Tibial nerve (tissue), 4 donors: ENCODE measurements at regions not wholly inside any gene's neighbourhood (a gene's known extent, or its start where the extent isn't known, plus 50 kb on each side); places are given as distances from the start of the nearest gene placed in this dataset.

Experiments used
- CTCF ChIP-seq, 5 experiments: fragments of 200-600 bp in 3 of 5; fragments of 450-650 bp in 2 of 5; sonication (generic) in 3 of 5; IDR thresholded peaks; one replicate each; pipeline ENCODE4 v1.5.1; 2016 to 2019; ENCODE audit warnings: antibody characterized with exemption in 5 of 5, mild to moderate bottlenecking in 3 of 5, moderate library complexity in 2 of 5
- EP300 ChIP-seq, 2 donors: sonication (generic); formaldehyde crosslinking; IDR thresholded peaks; one replicate each; pipeline ENCODE4 v1.6.1; 2017; ENCODE audit warnings: antibody characterized with exemption in 2 of 2, mild to moderate bottlenecking in 1 of 2
- POLR2A ChIP-seq, 2 donors: fragments of 450-650 bp; IDR thresholded peaks; one replicate each; pipeline ENCODE4 v1.6.1; 2017; ENCODE audit warnings: antibody characterized with exemption in 2 of 2, mild to moderate bottlenecking in 2 of 2, moderate library complexity in 2 of 2

- TF ChIP-seq CTCF (IDR thresholded peaks at IDR 0.05) = no peak
- TF ChIP-seq POLR2A (IDR thresholded peaks at IDR 0.05) = no peak
- TF ChIP-seq EP300 (IDR thresholded peaks at IDR 0.05) = no peak
Measured at GRCh38 chr2:146701183-146701582, 1143.6 kb upstream of the ACVR2A start.
